Gastroesophageal sphincter (tissue), 3 donors: ENCODE measurements at regions not wholly inside any gene's neighbourhood (a gene's known extent, or its start where the extent isn't known, plus 50 kb on each side); places are given as distances from the start of the nearest gene placed in this dataset.
A peak's percentile ranks its signal among the peaks of the same experiment; 100 is the strongest.

Experiments used
- CTCF ChIP-seq, 4 experiments: fragments of 200-600 bp in 2 of 4; fragments of 450-650 bp in 2 of 4; sonication (generic) in 1 of 4; IDR thresholded peaks; one replicate each; pipeline ENCODE4 v1.5.1; 2017 to 2019; ENCODE audit warnings: antibody characterized with exemption in 4 of 4, mild to moderate bottlenecking in 2 of 4, moderate library complexity in 2 of 4
- POLR2A ChIP-seq, 2 donors: fragments of 450-650 bp; IDR thresholded peaks; one replicate each; pipeline ENCODE4 v1.6.1; 2017; ENCODE audit warnings: antibody characterized with exemption in 2 of 2, mild to moderate bottlenecking in 2 of 2, moderate library complexity in 1 of 2
- POLR2AphosphoS5 ChIP-seq: sonication (generic); formaldehyde crosslinking; IDR thresholded peaks from one replicate; pipeline ENCODE4 v1.6.1; 2017; ENCODE audit warnings: antibody characterized with exemption

GRCh38 chr5:36741128-36741527 lies 134.7 kb downstream of the SLC1A3 start:
- peak; percentile 14 for TF ChIP-seq POLR2AphosphoS5
- no peak for TF ChIP-seq CTCF (IDR thresholded peaks at IDR 0.05)
- TF ChIP-seq POLR2A (IDR thresholded peaks at IDR 0.05): no peak
